Mesenchymal stem cell (in vitro differentiated cells and primary cell): ENCODE measurements at regions not wholly inside any gene's neighbourhood (a gene's known extent, or its start where the extent isn't known, plus 50 kb on each side); places are given as distances from the start of the nearest gene placed in this dataset.

Experiments used
- DNase-seq: peaks from one replicate; pipeline ENCODE4 v3.0.0-alpha.2; 2013
- H2AFZ ChIP-seq: one replicate; pipeline ENCODE4 v1.6.1; 2013; ENCODE audit warnings: low read depth, mild to moderate bottlenecking, control low read depth, inconsistent platforms, low read length, moderate library complexity
- H2AK5ac ChIP-seq: 2 replicates; pipeline ENCODE4 v1.6.1; 2013; ENCODE audit warnings: low read length, moderate library complexity, mild to moderate bottlenecking, inconsistent platforms; ENCODE audit not compliant: severe bottlenecking
- H2BK120ac ChIP-seq: one replicate; pipeline ENCODE4 v1.6.1; 2013; ENCODE audit warnings: low read depth, mild to moderate bottlenecking, inconsistent platforms, low read length, moderate library complexity
- H2BK12ac ChIP-seq, 2 experiments: one replicate each; pipeline ENCODE4 v1.6.1; 2013; ENCODE audit warnings: inconsistent platforms in 2 of 2, low read length in 2 of 2, mild to moderate bottlenecking in 2 of 2, moderate library complexity in 2 of 2, control low read depth in 1 of 2
- H2BK15ac ChIP-seq: one replicate; pipeline ENCODE4 v1.6.1; 2013; ENCODE audit warnings: mild to moderate bottlenecking, low read depth, inconsistent platforms; ENCODE audit not compliant: poor library complexity, severe bottlenecking
- H2BK5ac ChIP-seq: 2 replicates; pipeline ENCODE4 v1.6.1; 2013; ENCODE audit warnings: low read depth, mild to moderate bottlenecking, low read length, control low read depth, inconsistent platforms; ENCODE audit not compliant: poor library complexity, severe bottlenecking
- H3K14ac ChIP-seq, 2 experiments: one replicate each; pipeline ENCODE4 v1.6.1; 2013; ENCODE audit warnings: inconsistent platforms in 2 of 2, low read length in 2 of 2, control low read depth in 1 of 2, mild to moderate bottlenecking in 1 of 2, moderate library complexity in 1 of 2
- H3K18ac ChIP-seq, 2 experiments: one replicate each; pipeline ENCODE4 v1.6.1; 2013; ENCODE audit warnings: inconsistent platforms in 2 of 2, low read length in 2 of 2, control low read depth in 1 of 2, low read depth in 1 of 2, mild to moderate bottlenecking in 1 of 2
- H3K23ac ChIP-seq, 2 experiments: one replicate each; pipeline ENCODE4 v1.6.1; 2013; ENCODE audit warnings: inconsistent platforms in 2 of 2, low read length in 2 of 2, mild to moderate bottlenecking in 2 of 2, moderate library complexity in 2 of 2, control low read depth in 1 of 2
- H3K27ac ChIP-seq: 2 replicates; pipeline ENCODE4 v1.5.1; 2013; ENCODE audit warnings: mild to moderate bottlenecking, moderate library complexity, low read length, control low read depth, inconsistent platforms; ENCODE audit not compliant: poor library complexity, severe bottlenecking
- H3K27me3 ChIP-seq, 2 experiments: 2 replicates each; pipeline versions ENCODE4 v1.6.1 to v1.7.0; 2013; ENCODE audit warnings: low read length in 2 of 2, mild to moderate bottlenecking in 2 of 2, moderate library complexity in 2 of 2, control low read depth in 1 of 2, inconsistent platforms in 1 of 2; ENCODE audit not compliant: control insufficient read depth in 1 of 2, insufficient read depth in 1 of 2
- H3K36me3 ChIP-seq, 2 experiments: 2 replicates each; pipeline versions ENCODE4 v1.6.1 to v1.7.0; 2013; ENCODE audit warnings: low read length in 2 of 2, control low read depth in 1 of 2, inconsistent platforms in 1 of 2, low read depth in 1 of 2, mild to moderate bottlenecking in 1 of 2; ENCODE audit not compliant: insufficient read depth in 2 of 2, control insufficient read depth in 1 of 2
- H3K4ac ChIP-seq, 2 experiments: one replicate each; pipeline ENCODE4 v1.6.1; 2013; ENCODE audit warnings: inconsistent platforms in 2 of 2, low read length in 2 of 2, mild to moderate bottlenecking in 2 of 2, moderate library complexity in 2 of 2, control low read depth in 1 of 2, low read depth in 1 of 2
- H3K4me1 ChIP-seq: 2 replicates; pipeline ENCODE4 v1.6.1; 2013; ENCODE audit warnings: low read depth, low read length, control low read depth; ENCODE audit not compliant: control insufficient read depth, insufficient read depth
- H3K4me2 ChIP-seq: 2 replicates; pipeline ENCODE4 v1.6.1; 2013; ENCODE audit warnings: low read length, mild to moderate bottlenecking, inconsistent platforms; ENCODE audit not compliant: poor library complexity, severe bottlenecking
- H3K4me3 ChIP-seq, 2 experiments: 2 replicates each; pipeline versions ENCODE4 v1.5.1 to v1.7.0; 2013; ENCODE audit warnings: low read length in 2 of 2, mild to moderate bottlenecking in 2 of 2, control low read depth in 1 of 2, low read depth in 1 of 2; ENCODE audit not compliant: insufficient read depth in 1 of 2
- H3K79me1 ChIP-seq: replicated peaks from 2 replicates; pipeline ENCODE4 v1.6.1; 2013; ENCODE audit warnings: mild to moderate bottlenecking, control low read depth, low read length, inconsistent platforms; ENCODE audit not compliant: poor library complexity, severe bottlenecking
- H3K9ac ChIP-seq: 2 replicates; pipeline ENCODE4 v1.7.0; 2013; ENCODE audit warnings: mild to moderate bottlenecking, low read length, moderate library complexity
- H3K9me3 ChIP-seq: 2 replicates; pipeline ENCODE4 v1.7.0; 2013; ENCODE audit warnings: mild to moderate bottlenecking, low read length; ENCODE audit not compliant: control insufficient read depth
- H4K8ac ChIP-seq: one replicate; pipeline ENCODE4 v1.6.1; 2013; ENCODE audit warnings: inconsistent platforms, mild to moderate bottlenecking, low read length, moderate library complexity
- H4K91ac ChIP-seq: one replicate; pipeline ENCODE4 v1.6.1; 2013; ENCODE audit warnings: mild to moderate bottlenecking, low read length, inconsistent platforms
- WGBS: methylation state at CpG from one replicate; pipeline ENCODE4 v1.1.7; 2013; ENCODE audit warnings: mixed read lengths; 5-methylcytosine and 5-hydroxymethylcytosine counted together

DNA sequence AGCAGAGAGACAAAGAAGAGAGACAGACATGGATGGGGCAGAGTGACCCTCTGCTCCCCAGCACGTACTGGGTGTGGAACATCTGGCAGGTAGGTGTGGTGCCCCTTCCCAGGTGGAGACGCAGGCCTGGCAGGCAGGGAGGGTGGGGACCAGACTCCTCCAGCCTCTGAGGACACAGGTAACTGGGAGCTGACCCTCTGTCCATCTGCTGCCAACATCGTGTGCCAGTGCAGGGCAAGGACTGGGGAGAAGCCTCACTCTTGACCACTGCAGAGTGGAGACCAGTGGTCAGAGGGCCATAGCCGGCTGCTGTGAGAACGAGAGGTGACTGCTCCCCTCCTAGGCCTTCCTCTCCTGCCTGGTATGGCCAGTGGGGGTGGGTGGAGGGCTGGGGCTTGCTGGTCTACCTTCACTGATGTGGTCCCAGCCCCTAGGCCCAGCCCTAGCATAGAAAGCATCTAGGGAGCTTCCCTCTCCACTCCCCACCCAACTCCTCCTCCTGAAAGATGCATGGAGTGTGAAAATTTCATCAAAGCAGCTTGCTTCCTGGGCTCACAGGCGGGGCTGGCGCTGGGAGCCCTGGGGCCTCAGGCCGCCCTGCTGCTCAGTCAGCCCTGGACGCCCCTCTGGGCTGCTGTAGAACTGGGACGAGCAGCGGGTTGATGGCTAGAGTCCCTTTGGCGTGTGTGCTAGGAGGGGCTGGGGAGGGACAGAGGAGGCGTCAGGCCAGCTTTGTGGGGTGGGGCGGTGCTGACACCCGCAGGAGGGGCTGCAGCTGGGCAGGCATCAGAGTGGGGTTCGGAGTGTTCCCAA is 90.3 kb downstream of the PLXNA1 start:
- Histone ChIP-seq H3K27ac (no peak overlapping the region), H3K14ac (no peak overlapping the region), H3K18ac (no peak overlapping the region), H3K36me3 (no peaks in the 10 kb centered on the region), H2BK15ac (no peak overlapping the region), H3K79me1 (no peaks in the 10 kb centered on the region), H3K4me3 (no peak overlapping the region), H3K4me1 (peaks cover 5% of the 10 kb centered on the region), H4K91ac (no peak overlapping the region), H2AK5ac (no peak overlapping the region), H2BK120ac (no peak overlapping the region), H3K27me3 (peaks cover 34 to 46% of the 10 kb centered on the region in 2 experiments), H3K4me2 (no peak overlapping the region), H3K23ac (no peak overlapping the region), H4K8ac (no peak overlapping the region), H2BK5ac (no peak overlapping the region), H3K4ac (no peak overlapping the region), H3K9ac (no peak overlapping the region), H3K9me3 (no peaks in the 10 kb centered on the region), H2BK12ac (no peak overlapping the region), H2AFZ (no peak overlapping the region)
- DNase-seq = no peak
- WGBS = 82% methylated on average over 16 of the region's 16 CpGs

- Histone ChIP-seq H2BK5ac (no peak overlapping the region), H2BK120ac (no peak overlapping the region), H3K27me3 (peaks cover 31 to 42% of the 10 kb centered on the region in 2 experiments), H2BK15ac (no peak overlapping the region), H3K4me1 (peaks cover 5% of the 10 kb centered on the region), H3K27ac (no peak overlapping the region), H3K9ac (no peak overlapping the region), H3K23ac (no peak overlapping the region), H3K4me3 (no peak overlapping the region), H3K14ac (no peak overlapping the region), H3K9me3 (no peaks in the 10 kb centered on the region), H2AK5ac (no peak overlapping the region), H3K4me2 (no peak overlapping the region), H4K8ac (no peak overlapping the region), H3K79me1 (no peaks in the 10 kb centered on the region), H3K36me3 (no peaks in the 10 kb centered on the region), H4K91ac (no peak overlapping the region), H3K18ac (no peak overlapping the region), H2AFZ (no peak overlapping the region), H3K4ac (no peak overlapping the region), H2BK12ac (no peak overlapping the region)
- no peak for DNase-seq
- 86% methylated on average over 7 of the region's 7 CpGs for WGBS
Observed at GRCh38 chr3:127073941-127074820, 91.3 kb downstream of the PLXNA1 start.

GRCh38 chr3:127074900-127075360 is 92.0 kb downstream of the PLXNA1 start:
- Histone ChIP-seq H3K4me3 (peak overlapping the region in 1 of 2 experiments; percentile 15), H3K79me1 (no peaks in the 10 kb centered on the region), H2BK12ac (no peak overlapping the region), H3K14ac (no peak overlapping the region), H2BK5ac (no peak overlapping the region), H3K9ac (peak overlapping the region; percentile 64), H3K27ac (no peak overlapping the region), H3K4ac (no peak overlapping the region), H4K8ac (no peak overlapping the region), H3K23ac (no peak overlapping the region), H3K18ac (no peak overlapping the region), H3K27me3 (peaks cover 31 to 41% of the 10 kb centered on the region in 2 experiments), H3K9me3 (no peaks in the 10 kb centered on the region), H2AFZ (no peak overlapping the region), H3K36me3 (no peaks in the 10 kb centered on the region), H4K91ac (no peak overlapping the region), H3K4me2 (no peak overlapping the region), H2BK120ac (no peak overlapping the region), H3K4me1 (peaks cover 5% of the 10 kb centered on the region), H2AK5ac (no peak overlapping the region), H2BK15ac (no peak overlapping the region)
- peak; percentile 1 for DNase-seq
- WGBS = 67% methylated on average over 4 of the region's 4 CpGs
